ENCODE measurements at regions not wholly inside any gene's neighbourhood (a gene's known extent, or its start where the extent isn't known, plus 50 kb on each side); places are given as distances from the start of the nearest gene placed in this dataset.

- Histone ChIP-seq H3K9me3 (no peaks in the 10 kb centered on the region), H3K36me3 (ENCODE audit: control insufficient read depth, insufficient read depth, low read length) (no peaks in the 10 kb centered on the region), H3K4me1 (no peaks in the 10 kb centered on the region), H3K4me3 (ENCODE audit: low read depth, low read length) (no peak overlapping the region), H3K27me3 (replicated peaks; ENCODE audit: control insufficient read depth, insufficient read depth, low read length) (no peaks in the 10 kb centered on the region; the same call in 1 of the 2 replicates)
- H3K9me3 Mint-ChIP-seq (ENCODE audit: unreplicated experiment): no peaks in the 10 kb centered on the region
- intact Hi-C loops (cut with micrococcal nuclease; ENCODE audit: unreplicated experiment): no loop called here
- no peak overlapping the region for H3K4me3 Mint-ChIP-seq (ENCODE audit: unreplicated experiment)
- no peaks in the 10 kb centered on the region for H3K4me1 Mint-ChIP-seq (ENCODE audit: low read depth, unreplicated experiment)
- peaks cover 10% of the 10 kb centered on the region for H3K27me3 Mint-ChIP-seq (ENCODE audit: insufficient read depth, unreplicated experiment)
- CTCF ChIA-PET: no interaction called here
- no peak for TF ChIP-seq CTCF (IDR thresholded peaks at IDR 0.05; ENCODE audit: insufficient read depth in 1 of 2, low read depth in 1 of 2, low read length in 1 of 2, severe bottlenecking in 1 of 2, unreplicated experiment in 1 of 2)
- POLR2A ChIA-PET: no interaction called here
- no peak overlapping the region for H3K27ac Mint-ChIP-seq (ENCODE audit: unreplicated experiment)
- DNase-seq: no peak
- no TSS peak for BruUV-seq (replicated peaks)
- H3K36me3 Mint-ChIP-seq (ENCODE audit: insufficient read depth, unreplicated experiment): no peaks in the 10 kb centered on the region
Observed at GRCh38 chr10:125379592-125379991, 219.2 kb upstream of the CTBP2 start.

GRCh38 chr10:125377368-125377767 lies 217.0 kb upstream of the CTBP2 start:
- Histone ChIP-seq H3K27me3 (replicated peaks; ENCODE audit: control insufficient read depth, insufficient read depth, low read length) (no peaks in the 10 kb centered on the region; the same call in 1 of the 2 replicates), H3K36me3 (ENCODE audit: control insufficient read depth, insufficient read depth, low read length) (no peaks in the 10 kb centered on the region), H3K4me1 (no peaks in the 10 kb centered on the region), H3K9me3 (no peaks in the 10 kb centered on the region), H3K4me3 (ENCODE audit: low read depth, low read length) (no peak overlapping the region)
- Mint-ChIP-seq H3K4me3 (ENCODE audit: unreplicated experiment) (no peak overlapping the region), H3K36me3 (ENCODE audit: insufficient read depth, unreplicated experiment) (no peaks in the 10 kb centered on the region), H3K9me3 (ENCODE audit: unreplicated experiment) (no peaks in the 10 kb centered on the region), H3K27ac (ENCODE audit: unreplicated experiment) (no peak overlapping the region), H3K4me1 (ENCODE audit: low read depth, unreplicated experiment) (no peaks in the 10 kb centered on the region), H3K27me3 (ENCODE audit: insufficient read depth, unreplicated experiment) (peaks cover 10% of the 10 kb centered on the region)
- no peak for DNase-seq
- intact Hi-C loops (cut with micrococcal nuclease; ENCODE audit: unreplicated experiment): no loop called here
- no TSS peak for BruUV-seq (replicated peaks)
- CTCF ChIA-PET: interaction anchor here (0.6 kb wide), 1 partner anchor 916 kb away, joined by 4 read pairs; the partner anchor contains the start of gene LHPP
- no peak for TF ChIP-seq CTCF (IDR thresholded peaks at IDR 0.05; ENCODE audit: insufficient read depth in 1 of 2, low read depth in 1 of 2, low read length in 1 of 2, severe bottlenecking in 1 of 2, unreplicated experiment in 1 of 2)
- POLR2A ChIA-PET: no interaction called here

GRCh38 chr10:125375210-125375609 lies 214.8 kb upstream of the CTBP2 start:
- ChIA-PET CTCF (no interaction called here), POLR2A (no interaction called here)
- Histone ChIP-seq H3K36me3 (ENCODE audit: control insufficient read depth, insufficient read depth, low read length) (no peaks in the 10 kb centered on the region), H3K4me1 (no peaks in the 10 kb centered on the region), H3K27me3 (replicated peaks; ENCODE audit: control insufficient read depth, insufficient read depth, low read length) (no peaks in the 10 kb centered on the region; the same call in 1 of the 2 replicates), H3K9me3 (no peaks in the 10 kb centered on the region), H3K4me3 (ENCODE audit: low read depth, low read length) (no peak overlapping the region)
- peak; percentile 21 to 47 for TF ChIP-seq CTCF (IDR thresholded peaks at IDR 0.05; ENCODE audit: insufficient read depth in 1 of 2, low read depth in 1 of 2, low read length in 1 of 2, severe bottlenecking in 1 of 2, unreplicated experiment in 1 of 2)
- H3K27me3 Mint-ChIP-seq (ENCODE audit: insufficient read depth, unreplicated experiment): peaks cover 4% of the 10 kb centered on the region
- no peaks in the 10 kb centered on the region for H3K9me3 Mint-ChIP-seq (ENCODE audit: unreplicated experiment)
- intact Hi-C loops (cut with micrococcal nuclease; ENCODE audit: unreplicated experiment): loop anchor here (1.0 kb wide), 2 partner anchors 314 to 327 kb away; no protein-coding TSS in a partner anchor
- no peaks in the 10 kb centered on the region for H3K4me1 Mint-ChIP-seq (ENCODE audit: low read depth, unreplicated experiment)
- no peak overlapping the region for H3K27ac Mint-ChIP-seq (ENCODE audit: unreplicated experiment)
- no peaks in the 10 kb centered on the region for H3K36me3 Mint-ChIP-seq (ENCODE audit: insufficient read depth, unreplicated experiment)
- H3K4me3 Mint-ChIP-seq (ENCODE audit: unreplicated experiment): no peak overlapping the region
- BruUV-seq (replicated peaks): no TSS peak
- peak; percentile 32 to 37 for DNase-seq
